ENCODE measurements at regions not wholly inside any gene's neighbourhood (a gene's known extent, or its start where the extent isn't known, plus 50 kb on each side); places are given as distances from the start of the nearest gene placed in this dataset.
"Not testable (repeated sequence)": the region's sequence is repeated elsewhere in the genome, so short reads cannot be mapped to it uniquely, and the experiment has no call there.

GRCh38 chr2:4981802-4982409, 710.3 kb upstream of the SOX11 start:
- DNase-seq (ENCODE audit: low read depth in 2 of 2): no peak

- not testable (repeated sequence) for DNase-seq (ENCODE audit: low read depth in 2 of 2)
Measured at GRCh38 chr2:4988444-4988843, 703.7 kb upstream of the SOX11 start.

DNA sequence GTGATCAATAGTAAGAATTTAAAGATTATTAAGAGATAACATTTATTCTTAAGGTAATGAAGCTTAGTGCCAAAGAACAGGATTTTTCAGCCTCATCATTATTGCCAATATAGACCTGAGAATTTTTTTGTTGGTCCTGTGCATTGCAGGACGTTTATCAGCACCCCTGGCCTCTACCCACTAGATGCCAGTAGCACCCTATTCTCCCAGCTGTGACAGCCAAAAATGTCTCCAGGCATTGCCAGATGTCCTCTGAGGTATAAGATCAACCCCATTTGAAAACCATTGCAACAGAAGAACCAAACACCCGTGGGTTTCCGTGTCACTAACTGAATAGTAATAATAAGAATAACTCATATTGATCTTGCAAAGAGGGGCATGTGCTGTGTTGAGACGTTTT, 700.0 kb upstream of the SOX11 start:
- no peak for DNase-seq (ENCODE audit: low read depth in 2 of 2)

- no peak for DNase-seq (ENCODE audit: low read depth in 2 of 2)
Measured at GRCh38 chr2:4995466-4995865, 696.7 kb upstream of the SOX11 start.

GRCh38 chr2:5007596-5007995, 684.6 kb upstream of the SOX11 start:
- DNase-seq (ENCODE audit: low read depth in 2 of 2): no peak

DNA sequence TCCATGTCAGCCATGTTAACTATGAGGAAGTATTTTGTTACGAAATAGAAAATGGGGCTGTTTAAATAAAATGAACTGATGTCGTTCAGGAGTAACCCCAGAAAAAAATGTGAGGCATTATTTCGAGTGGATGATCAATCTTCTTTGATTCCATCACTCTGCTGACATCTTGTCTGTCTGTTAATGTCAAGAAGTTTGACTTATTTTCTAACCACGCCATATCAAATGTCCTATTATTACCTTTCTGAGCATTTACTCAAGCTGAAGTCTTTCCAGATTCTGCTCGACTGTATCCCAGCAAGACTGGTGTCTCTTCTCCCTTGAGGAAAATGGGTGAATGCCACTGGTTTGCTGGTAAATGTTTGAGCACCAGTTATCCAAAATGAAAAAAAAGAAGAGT, 672.9 kb upstream of the SOX11 start:
- no peak for DNase-seq (ENCODE audit: low read depth in 2 of 2)

- no peak for DNase-seq (ENCODE audit: low read depth in 2 of 2)
Measured at GRCh38 chr2:5020116-5020875, 671.9 kb upstream of the SOX11 start.

DNA sequence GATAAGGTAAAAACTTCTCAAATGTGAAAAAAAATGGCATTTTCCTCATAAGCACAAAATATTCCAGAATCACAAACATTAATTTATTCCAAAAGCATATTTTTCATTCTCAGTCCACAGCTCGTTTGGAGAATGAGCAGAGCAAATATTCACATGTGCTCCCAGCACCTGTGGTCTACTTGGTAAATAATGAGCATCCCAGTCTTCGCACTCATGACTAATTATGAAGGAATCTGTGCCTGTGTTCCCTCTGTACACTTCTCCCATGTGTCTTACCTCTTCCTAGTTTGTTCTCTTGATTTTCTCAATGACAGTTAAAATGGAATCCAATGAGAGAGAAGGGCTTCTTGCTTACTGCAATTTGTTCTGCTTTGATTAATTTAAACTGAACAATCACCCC, 671.0 kb upstream of the SOX11 start:
- DNase-seq (ENCODE audit: low read depth in 2 of 2): no peak

DNA sequence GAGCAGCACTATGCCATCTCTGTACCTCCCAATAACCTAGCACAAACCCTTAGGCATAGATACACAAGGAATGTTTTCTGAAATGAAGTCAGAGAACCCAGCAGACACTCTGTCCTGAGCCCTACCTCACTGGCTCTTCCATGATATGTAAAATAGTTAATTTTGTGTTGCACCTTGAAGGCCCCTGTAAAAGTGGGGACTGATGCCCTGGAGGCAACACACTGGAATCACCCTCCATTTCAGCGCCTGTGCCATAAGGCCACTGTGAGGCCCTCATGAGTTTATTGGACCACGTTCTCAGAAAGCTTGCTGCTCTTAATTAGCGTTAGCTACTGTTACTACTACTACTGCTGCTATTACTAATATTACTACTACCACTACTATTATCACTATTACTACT, 670.1 kb upstream of the SOX11 start:
- no peak for DNase-seq (ENCODE audit: low read depth in 2 of 2)

GRCh38 chr2:5022708-5023635, 669.2 kb upstream of the SOX11 start:
- not testable (repeated sequence) for DNase-seq (ENCODE audit: low read depth in 2 of 2)

DNA sequence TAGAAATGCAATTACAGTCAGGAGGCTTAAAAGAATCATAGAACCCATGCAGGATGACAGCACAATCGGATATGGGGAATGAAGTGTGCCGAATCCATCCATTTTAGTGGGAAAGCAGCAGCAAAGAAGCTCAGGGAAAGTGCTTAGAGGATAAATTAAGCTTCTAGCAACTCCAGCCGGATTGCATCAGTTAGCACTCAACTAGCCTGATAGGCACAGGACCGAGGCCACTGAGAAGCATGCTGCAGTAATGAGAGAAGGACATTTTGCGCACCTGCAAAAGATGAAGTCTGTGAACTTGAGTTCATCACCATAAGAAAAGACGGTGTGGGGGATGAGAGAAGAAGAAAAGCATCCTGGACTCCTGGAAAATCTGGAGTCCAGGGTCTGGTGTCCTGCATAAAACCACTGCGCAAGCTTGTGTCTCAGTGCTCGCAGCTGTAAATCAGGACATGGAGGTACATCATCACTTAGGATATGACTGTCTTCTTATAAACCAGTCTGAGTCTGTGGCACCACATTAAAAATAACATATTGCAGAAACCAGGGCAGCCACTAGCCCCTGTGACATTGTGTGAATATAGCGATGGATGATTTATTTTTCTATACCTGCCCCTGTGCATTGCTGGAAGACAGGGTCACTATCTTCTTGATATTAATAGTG, 665.5 kb upstream of the SOX11 start:
- no peak for DNase-seq (ENCODE audit: low read depth in 2 of 2)

GRCh38 chr2:5035057-5035488, 657.1 kb upstream of the SOX11 start:
- DNase-seq (ENCODE audit: low read depth in 2 of 2): no peak

GRCh38 chr2:5036256-5036655, 655.9 kb upstream of the SOX11 start:
- DNase-seq (ENCODE audit: low read depth in 2 of 2): no peak

DNA sequence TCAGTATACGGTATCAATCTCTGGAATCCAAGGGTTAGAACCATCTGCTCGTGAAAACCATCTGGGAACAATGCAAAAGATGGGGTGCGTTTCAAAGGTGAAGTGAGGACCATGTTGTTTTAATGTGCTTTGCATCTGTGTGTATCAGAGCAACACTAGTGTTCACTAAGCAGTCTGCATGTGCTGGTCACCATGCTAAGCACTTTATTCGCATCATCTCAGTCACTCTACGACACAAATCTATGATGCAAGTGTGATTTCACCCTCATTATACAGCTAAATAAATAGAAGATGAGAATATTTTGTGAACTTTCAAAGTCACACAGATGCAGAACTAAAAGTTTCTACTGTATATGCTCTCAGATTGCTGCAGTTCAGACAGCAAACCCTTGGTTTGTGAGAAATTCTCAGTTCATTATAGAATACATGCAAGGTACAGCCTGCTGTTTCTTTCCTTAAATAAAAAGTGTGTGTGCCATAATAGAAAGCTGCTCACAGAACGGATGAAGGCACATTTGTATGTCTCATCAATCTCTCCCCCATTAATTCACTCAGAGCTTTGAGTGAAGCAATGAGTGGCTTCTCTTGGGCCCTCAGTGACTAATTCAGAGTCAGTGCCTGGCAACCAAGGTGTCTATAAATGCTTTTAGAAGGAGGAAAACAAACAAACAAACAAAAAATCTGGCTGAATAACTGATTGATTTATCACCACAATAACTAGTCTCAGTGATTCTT, 652.8 kb upstream of the SOX11 start:
- no peak for DNase-seq (ENCODE audit: low read depth in 2 of 2)

DNA sequence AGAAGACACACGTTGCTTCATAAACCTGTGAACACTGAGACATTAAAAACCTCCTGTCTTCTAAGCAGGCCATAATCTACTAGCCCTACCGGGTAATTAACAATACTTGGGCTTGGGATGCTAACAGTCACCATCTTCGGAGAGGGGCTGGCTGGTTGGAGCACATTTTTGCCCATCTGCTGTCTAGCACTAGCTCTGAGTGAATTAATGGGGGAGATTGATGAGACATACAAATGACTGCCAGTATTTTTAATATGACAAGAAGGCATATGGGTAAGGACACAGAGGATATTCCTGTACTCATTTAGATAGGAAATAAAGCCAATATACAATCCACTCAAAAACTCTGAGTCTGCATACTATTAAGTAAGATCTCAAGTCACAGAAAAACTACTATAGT, 651.6 kb upstream of the SOX11 start:
- no peak for DNase-seq (ENCODE audit: low read depth in 2 of 2)

GRCh38 chr2:5041501-5041900, 650.7 kb upstream of the SOX11 start:
- DNase-seq (ENCODE audit: low read depth in 2 of 2): no peak

DNA sequence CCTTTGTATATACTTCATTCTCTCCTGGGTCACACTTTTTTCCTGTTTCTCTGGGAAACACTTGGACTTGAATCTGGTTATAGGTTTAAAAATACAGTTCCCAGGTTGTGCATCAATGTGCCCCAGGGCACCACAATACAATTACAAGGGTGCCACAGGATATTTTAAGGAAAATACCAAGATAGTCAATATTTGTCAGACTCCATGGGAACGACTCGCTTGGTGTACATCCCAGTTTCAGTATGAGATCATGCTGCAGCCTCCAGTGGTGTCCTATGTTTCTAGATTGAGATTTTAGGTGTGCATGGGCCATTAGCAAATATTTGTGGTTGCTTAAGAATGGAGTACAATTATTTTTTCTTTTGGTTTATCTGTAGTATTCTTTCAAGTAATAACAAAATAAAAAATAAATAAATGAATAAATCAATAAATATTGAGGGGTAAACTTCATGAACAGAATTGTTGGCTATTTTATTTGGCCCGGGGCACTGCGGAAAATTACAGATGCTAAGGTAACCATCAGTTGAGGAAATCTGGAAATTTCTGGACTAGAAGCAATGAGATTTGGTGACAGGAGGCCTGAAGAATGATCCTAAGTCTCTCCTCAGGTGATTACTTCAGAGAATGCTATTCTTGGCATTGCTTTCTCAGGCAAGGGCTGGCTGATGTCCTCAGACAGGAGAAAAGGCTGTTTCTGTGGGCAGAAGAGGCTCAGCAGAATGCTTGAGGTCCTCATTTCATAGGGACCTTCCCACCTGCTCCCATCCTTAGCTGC, 649.3 kb upstream of the SOX11 start:
- no peak for DNase-seq (ENCODE audit: low read depth in 2 of 2)

GRCh38 chr2:5051300-5051699, 640.9 kb upstream of the SOX11 start:
- DNase-seq (ENCODE audit: low read depth in 2 of 2): no peak

DNA sequence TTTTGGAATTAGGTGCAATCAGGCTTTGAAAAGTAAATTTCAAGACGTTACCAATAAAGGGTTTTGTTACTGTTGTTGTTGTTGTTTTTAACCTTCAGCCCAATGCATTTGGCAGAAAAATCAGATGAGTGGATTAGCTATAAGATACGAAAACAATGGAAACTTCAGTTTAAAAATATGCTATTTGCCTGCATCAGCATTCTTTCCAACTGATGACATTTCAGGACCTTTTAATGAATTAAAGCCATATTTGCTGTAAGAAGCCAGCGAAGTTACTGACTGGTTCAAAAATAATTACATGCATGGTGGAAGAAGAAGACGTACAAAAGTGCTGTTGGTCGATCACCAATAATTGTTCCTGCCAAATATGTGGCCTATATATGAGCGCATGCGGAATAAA, 639.3 kb upstream of the SOX11 start:
- no peak for DNase-seq (ENCODE audit: low read depth in 2 of 2)

DNA sequence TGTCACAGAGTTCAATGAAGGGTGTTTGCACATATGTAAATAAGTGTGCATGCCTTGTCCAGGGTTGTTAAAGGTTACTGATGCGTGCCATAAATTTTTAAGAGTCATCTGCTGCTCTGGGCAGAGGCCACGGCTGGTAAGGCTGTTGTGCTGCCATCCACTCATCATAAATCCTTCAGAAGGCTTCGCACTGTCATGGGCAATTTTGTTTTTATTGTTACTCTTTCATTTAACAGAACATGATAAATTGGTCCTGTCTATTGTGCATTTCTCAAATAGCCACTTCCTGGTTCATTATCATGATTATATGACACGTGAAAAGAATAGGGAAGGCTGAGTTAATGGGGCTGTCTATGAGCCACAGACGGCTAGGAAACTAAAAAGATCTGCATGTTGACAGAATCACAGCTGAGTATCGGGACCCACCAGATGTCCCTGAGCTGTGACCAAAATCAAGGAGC, 634.3 kb upstream of the SOX11 start:
- DNase-seq (ENCODE audit: low read depth in 2 of 2): no peak

Measured in stimulated activated CD4-positive, alpha-beta T cell treated with anti-CD3 and anti-CD28 coated beads, Interleukin-12 subunit alpha, Interleukin-12 subunit beta, amount 100 ng/mL, for 24 hours (primary cell).